ENCODE measurements at regions not wholly inside any gene's neighbourhood (a gene's known extent, or its start where the extent isn't known, plus 50 kb on each side); places are given as distances from the start of the nearest gene placed in this dataset.
"Not testable (repeated sequence)": the region's sequence is repeated elsewhere in the genome, so short reads cannot be mapped to it uniquely, and the experiment has no call there.

DNA sequence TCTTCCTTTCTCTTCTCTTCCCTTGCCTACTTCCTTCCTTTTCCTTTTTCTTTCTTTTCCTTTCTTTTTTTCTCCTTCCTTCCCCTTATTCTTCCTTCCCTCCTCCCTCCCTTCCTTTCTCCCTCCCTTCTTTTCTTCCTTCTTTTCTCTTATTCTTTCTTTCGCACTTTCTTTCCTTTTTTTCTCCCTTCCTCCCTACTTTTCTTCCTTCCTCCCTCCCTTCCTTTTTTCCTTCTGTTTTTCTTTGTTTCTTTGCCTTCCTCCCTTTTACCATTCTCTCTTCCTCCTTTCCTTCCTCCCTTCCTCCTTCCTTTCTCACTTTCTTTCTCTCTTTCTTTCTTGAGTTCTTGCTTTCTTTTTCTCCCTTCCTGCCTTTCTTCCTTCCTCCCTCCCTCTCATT is 416.5 kb downstream of the ANKRD30B start:
- peaks cover 12% of the 10 kb centered on the region for H3K27me3 Mint-ChIP-seq
- not testable (repeated sequence) for DNase-seq, H3K9me3 Mint-ChIP-seq, H3K27ac Mint-ChIP-seq, H3K4me1 Mint-ChIP-seq, H3K4me3 Mint-ChIP-seq, ATAC-seq

DNA sequence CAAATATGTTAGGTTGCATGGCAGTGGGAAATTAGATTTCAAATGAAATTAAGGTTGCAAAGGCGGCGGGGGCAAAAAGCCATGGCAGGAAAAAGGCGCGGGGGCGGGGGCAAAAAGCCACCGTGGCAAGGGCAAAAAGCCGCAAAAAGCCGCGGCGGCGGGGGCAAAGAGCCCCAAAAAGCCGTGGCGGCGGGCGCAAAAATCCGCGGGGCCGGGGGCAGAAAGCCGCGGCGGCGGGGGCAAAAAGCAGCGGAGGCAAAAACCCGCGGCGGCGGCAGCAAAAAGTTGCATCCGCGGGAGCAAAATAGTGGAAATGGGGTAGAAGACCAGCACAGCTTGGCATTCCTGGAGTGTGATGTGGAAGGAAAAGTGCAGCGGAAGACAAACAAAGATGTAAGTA is 417.1 kb downstream of the ANKRD30B start:
- peaks cover 12% of the 10 kb centered on the region for H3K27me3 Mint-ChIP-seq
- H3K4me3 Mint-ChIP-seq, result no peak overlapping the region
- no peaks in the 10 kb centered on the region for H3K9me3 Mint-ChIP-seq
- H3K27ac Mint-ChIP-seq, result no peak overlapping the region
- H3K4me1 Mint-ChIP-seq, result no peaks in the 10 kb centered on the region
- DNase-seq, result no peak
- no peak for ATAC-seq

DNA sequence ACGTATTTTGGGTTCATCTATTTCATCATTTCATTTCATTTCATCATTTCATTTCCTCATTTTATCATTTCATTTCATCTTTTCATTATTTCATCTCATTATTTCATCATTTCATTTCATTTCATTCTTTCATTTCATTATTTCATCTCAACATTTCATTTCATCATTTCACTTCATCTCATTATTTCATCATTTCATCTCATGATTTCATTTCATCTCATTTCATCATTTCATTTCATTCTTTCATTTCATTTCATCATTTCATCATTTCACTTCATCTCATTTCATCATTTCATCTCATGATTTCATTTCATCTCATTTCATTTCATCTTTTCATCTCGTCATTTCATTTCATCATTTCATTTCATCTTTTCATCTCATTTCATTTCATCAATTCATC is 445.1 kb downstream of the ANKRD30B start:
- not testable (repeated sequence) for DNase-seq, H3K27ac Mint-ChIP-seq, H3K27me3 Mint-ChIP-seq, H3K9me3 Mint-ChIP-seq, ATAC-seq, H3K4me3 Mint-ChIP-seq, H3K4me1 Mint-ChIP-seq

DNA sequence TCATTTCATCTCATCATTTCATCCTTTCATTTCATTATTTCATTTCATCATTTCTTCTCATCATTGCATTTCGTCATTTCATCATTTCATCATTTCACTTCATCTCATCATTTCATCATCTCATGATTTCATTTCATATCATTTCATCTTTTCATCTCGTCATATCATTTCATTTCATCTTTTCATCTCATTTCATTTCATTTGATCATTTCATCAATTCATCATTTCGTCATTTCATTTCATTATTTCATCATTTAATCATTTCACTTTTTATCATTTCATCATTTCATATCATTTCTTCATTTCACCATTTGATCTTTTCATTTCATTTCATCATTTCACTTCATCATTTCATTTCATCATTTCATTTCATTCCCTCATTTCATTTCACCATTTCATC is 445.8 kb downstream of the ANKRD30B start:
- H3K4me3 Mint-ChIP-seq, DNase-seq, H3K4me1 Mint-ChIP-seq, H3K9me3 Mint-ChIP-seq, ATAC-seq, H3K27ac Mint-ChIP-seq: not testable (repeated sequence)
- H3K27me3 Mint-ChIP-seq, result peaks cover 15% of the 10 kb centered on the region

GRCh38 chr18:15197338-15198115 is 449.6 kb downstream of the ANKRD30B start:
- Mint-ChIP-seq H3K4me3 (peak overlapping the region in 1 of 2 donors; percentile 7), H3K27me3 (peaks cover 31% of the 10 kb centered on the region)
- H3K27ac Mint-ChIP-seq, H3K9me3 Mint-ChIP-seq, ATAC-seq, DNase-seq, H3K4me1 Mint-ChIP-seq: not testable (repeated sequence)

DNA sequence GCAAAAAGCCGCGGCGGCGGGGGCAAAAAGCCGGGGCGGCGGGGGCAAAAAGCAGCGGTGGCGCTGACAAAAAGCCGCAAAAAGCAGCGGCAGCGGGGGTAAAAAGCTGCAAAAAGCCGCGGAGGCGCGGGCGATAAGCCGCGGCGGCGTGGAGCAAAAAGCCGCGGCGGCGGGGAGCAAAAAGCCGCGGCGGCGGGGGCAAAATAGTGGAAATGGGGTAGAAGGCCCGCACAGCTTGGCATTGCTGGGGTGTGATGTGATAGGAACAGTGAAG is 450.1 kb downstream of the ANKRD30B start:
- H3K27me3 Mint-ChIP-seq, result peaks cover 33% of the 10 kb centered on the region
- ATAC-seq, result no peak
- H3K9me3 Mint-ChIP-seq, result peaks cover 0 to 4% of the 10 kb centered on the region in 2 donors
- H3K4me1 Mint-ChIP-seq, result no peaks in the 10 kb centered on the region
- no peak for DNase-seq
- H3K4me3 Mint-ChIP-seq, result no peak overlapping the region
- no peak overlapping the region for H3K27ac Mint-ChIP-seq

Measured in stimulated activated naive CD8-positive, alpha-beta T cell treated with anti-CD3 and anti-CD28 coated beads, Interleukin-15, amount 100 ng/mL, for 72 hours (primary cell).